GM06990 (cell line): ENCODE measurements at regions not wholly inside any gene's neighbourhood (a gene's known extent, or its start where the extent isn't known, plus 50 kb on each side); places are given as distances from the start of the nearest gene placed in this dataset.
"Not testable (repeated sequence)": the region's sequence is repeated elsewhere in the genome, so short reads cannot be mapped to it uniquely, and the experiment has no call there.

Experiments used
- DNase-seq: peaks from one replicate; pipeline ENCODE4 v3.0.0-alpha.2; 2011; ENCODE audit not compliant: insufficient read length; ENCODE audit errors: extremely low read depth
- H3K27me3 ChIP-seq: replicated peaks from 2 replicates; pipeline ENCODE4 v1.6.0; 2011; ENCODE audit warnings: low read length; ENCODE audit not compliant: control insufficient read depth, insufficient read depth
- H3K36me3 ChIP-seq: 2 replicates; pipeline ENCODE4 v1.5.1; 2011; ENCODE audit warnings: low read length; ENCODE audit not compliant: control insufficient read depth, insufficient read depth
- H3K4me3 ChIP-seq: replicated peaks from 2 replicates; pipeline ENCODE4 v1.5.1; 2011; ENCODE audit warnings: low read depth, mild to moderate bottlenecking, control low read depth, low read length
- CTCF ChIP-seq: IDR thresholded peaks from 2 replicates; pipeline ENCODE4 v1.5.1; 2011; ENCODE audit warnings: low read length, control low read depth, mild to moderate bottlenecking, inconsistent platforms; ENCODE audit not compliant: insufficient read depth, poor library complexity, severe bottlenecking

DNA sequence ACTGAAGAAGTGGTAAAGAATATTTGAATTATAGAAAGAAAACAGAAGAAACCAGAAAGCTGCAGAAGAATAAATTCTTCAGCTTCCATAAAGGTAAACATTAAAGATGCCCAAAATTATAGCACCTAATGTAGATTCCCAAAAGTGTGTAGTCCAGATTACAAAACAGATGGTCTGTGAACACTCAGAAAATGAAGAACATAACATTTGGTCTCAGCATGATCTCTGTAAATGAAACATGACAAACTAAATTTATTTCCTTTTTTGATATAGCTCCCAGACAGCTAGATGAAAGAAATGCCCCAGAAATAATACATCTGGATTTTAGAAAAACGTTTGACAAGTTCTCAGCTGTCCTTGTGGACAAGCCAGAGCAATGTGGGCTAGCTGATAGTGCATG lies 794.2 kb upstream of the NXPH2 start:
- no peak for DNase-seq
- H3K36me3 ChIP-seq: no peaks in the 10 kb centered on the region
- no peak for TF ChIP-seq CTCF
- no peaks in the 10 kb centered on the region for H3K27me3 ChIP-seq
- no peak overlapping the region for H3K4me3 ChIP-seq

DNA sequence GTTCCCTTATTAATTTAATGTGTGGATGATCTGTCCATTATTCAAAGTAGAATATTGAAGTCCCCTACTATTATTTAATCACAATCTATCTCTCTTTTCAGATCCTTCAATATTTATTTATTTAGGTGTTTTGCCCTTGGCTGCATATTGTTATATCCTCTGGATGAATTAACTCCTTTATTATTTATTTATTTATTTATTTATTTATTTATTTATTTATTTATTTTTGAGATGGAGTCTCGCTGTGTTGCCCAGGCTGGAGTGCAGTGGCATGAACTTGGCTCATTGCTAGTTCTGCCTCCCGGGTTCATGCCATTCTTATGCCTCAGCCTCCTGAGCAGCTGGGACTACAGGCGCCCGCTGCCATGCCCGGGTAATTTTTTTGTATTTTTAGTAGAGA lies 776.6 kb upstream of the NXPH2 start:
- no peak overlapping the region for H3K4me3 ChIP-seq
- no peaks in the 10 kb centered on the region for H3K27me3 ChIP-seq
- no peak for DNase-seq
- TF ChIP-seq CTCF: no peak
- H3K36me3 ChIP-seq: no peaks in the 10 kb centered on the region

GRCh38 chr2:139550873-139551272 lies 770.7 kb upstream of the NXPH2 start:
- TF ChIP-seq CTCF: no peak
- H3K27me3 ChIP-seq: no peaks in the 10 kb centered on the region
- H3K4me3 ChIP-seq: no peak overlapping the region
- H3K36me3 ChIP-seq: no peaks in the 10 kb centered on the region
- DNase-seq: no peak

DNA sequence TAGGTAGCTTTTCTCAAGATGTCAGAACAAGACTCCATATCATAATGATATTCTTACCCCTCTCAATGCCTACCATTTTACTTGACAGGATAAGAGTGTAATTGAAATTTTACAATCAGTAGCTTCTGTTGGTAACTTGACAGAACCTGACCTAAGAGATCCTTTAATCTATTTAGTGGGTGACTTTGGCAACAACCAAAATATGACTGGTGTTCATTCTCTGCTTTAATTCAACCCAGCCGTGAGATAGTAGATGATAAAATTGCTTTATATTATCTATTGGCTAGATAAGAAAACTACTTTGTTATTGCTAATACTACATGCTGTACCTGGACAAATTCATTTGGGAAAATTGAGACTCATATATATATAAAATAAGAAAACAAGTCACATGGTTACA lies 770.2 kb upstream of the NXPH2 start:
- Histone ChIP-seq H3K27me3 (no peaks in the 10 kb centered on the region), H3K4me3 (no peak overlapping the region), H3K36me3 (no peaks in the 10 kb centered on the region)
- no peak for TF ChIP-seq CTCF
- DNase-seq: no peak

DNA sequence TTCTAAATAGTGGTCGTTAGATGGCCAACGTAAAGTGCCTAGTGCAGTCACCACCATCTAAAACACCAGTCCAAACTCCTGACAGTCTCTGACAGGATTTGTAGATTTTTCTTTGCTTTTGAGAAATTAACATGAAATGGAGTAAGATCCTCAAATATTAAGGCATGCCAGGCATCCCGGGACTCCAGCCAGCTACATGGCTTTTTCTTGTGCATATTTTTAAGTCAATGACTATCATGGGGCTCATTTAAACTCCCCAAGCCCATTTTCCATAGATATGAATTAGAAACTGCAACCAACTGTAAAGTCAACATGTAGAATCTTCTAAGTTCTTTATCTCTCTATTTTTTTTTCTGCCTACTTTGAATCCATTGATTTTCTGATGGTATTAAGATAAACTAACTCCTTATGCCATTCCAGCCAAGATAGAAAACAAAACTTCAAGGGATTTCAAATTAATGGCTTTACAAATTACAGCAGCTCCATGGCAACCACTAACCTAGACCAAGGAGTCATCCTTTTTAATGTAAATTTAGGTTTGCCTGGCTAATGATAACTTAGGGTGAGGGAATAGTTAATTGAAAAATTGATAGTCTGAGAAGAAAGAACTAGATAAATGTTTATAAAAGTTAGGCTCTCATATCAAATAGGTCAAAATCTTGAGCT lies 764.1 kb upstream of the NXPH2 start:
- no peak overlapping the region for H3K4me3 ChIP-seq
- no peaks in the 10 kb centered on the region for H3K27me3 ChIP-seq
- H3K36me3 ChIP-seq: no peaks in the 10 kb centered on the region
- TF ChIP-seq CTCF: no peak
- no peak for DNase-seq

DNA sequence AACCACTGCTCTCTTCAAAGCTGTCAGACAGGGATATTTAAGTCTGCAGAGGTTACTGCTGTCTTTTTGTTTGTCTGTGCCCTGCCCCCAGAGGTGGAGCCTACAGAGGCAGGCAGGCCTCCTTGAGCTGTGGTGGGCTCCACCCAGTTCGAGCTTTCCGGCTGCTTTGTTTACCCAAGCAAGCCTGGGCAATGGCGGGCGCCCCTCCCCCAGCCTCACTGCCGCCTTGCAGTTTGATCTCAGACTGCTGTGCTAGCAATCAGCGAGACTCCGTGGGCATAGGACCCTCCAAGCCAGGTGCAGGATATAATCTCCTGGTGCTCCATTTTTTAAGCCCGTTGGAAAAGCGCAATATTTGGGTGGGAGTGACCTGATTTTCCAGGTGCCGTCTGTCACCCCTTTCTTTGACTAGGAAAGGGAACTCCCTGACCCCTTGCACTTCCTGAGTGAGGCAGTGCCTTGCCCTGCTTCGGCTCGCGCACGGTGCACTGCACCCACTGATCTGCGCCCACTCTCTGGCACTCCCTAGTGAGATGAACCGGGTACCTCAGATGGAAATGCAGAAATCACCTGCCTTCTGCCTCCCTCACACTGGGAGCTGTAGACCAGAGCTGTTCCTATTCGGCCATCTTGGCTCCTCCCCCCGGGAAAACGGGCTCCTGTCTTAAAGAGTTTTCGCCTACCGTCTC lies 758.3 kb upstream of the NXPH2 start:
- DNase-seq, H3K36me3 ChIP-seq, H3K4me3 ChIP-seq, H3K27me3 ChIP-seq: not testable (repeated sequence)
